Loucy (cell line): ENCODE measurements at regions not wholly inside any gene's neighbourhood (a gene's known extent, or its start where the extent isn't known, plus 50 kb on each side); places are given as distances from the start of the nearest gene placed in this dataset.

Experiments
- EZH2phosphoT487 ChIP-seq: fragments of 200-600 bp; IDR thresholded peaks from 2 replicates; pipeline ENCODE4 v1.6.1; 2018; ENCODE audit warnings: antibody characterized with exemption, mild to moderate bottlenecking, moderate library complexity, borderline replicate concordance
- TF ChIP-seq, protein P1 (sequence below): fragments of 200-600 bp; sonication (generic); conservative IDR thresholded peaks from 2 replicates; pipeline ENCODE4 v1.5.1; 2014; ENCODE audit warnings: mild to moderate bottlenecking, antibody characterized with exemption, low read length

GRCh38 chr2:51681854-51682253 is 649.9 kb upstream of the NRXN1 start:
- TF ChIP-seq, protein P1, sequence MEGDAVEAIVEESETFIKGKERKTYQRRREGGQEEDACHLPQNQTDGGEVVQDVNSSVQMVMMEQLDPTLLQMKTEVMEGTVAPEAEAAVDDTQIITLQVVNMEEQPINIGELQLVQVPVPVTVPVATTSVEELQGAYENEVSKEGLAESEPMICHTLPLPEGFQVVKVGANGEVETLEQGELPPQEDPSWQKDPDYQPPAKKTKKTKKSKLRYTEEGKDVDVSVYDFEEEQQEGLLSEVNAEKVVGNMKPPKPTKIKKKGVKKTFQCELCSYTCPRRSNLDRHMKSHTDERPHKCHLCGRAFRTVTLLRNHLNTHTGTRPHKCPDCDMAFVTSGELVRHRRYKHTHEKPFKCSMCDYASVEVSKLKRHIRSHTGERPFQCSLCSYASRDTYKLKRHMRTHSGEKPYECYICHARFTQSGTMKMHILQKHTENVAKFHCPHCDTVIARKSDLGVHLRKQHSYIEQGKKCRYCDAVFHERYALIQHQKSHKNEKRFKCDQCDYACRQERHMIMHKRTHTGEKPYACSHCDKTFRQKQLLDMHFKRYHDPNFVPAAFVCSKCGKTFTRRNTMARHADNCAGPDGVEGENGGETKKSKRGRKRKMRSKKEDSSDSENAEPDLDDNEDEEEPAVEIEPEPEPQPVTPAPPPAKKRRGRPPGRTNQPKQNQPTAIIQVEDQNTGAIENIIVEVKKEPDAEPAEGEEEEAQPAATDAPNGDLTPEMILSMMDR, result no peak
- TF ChIP-seq EZH2phosphoT487, result no peak
